Esophagus muscularis mucosa (tissue), 4 donors: ENCODE measurements at regions not wholly inside any gene's neighbourhood (a gene's known extent, or its start where the extent isn't known, plus 50 kb on each side); places are given as distances from the start of the nearest gene placed in this dataset.

Experiments
- DNase-seq: peaks from one replicate; pipeline ENCODE4 v3.0.0-alpha.2; 2017; ENCODE audit errors: extremely low spot score
- H3K27ac ChIP-seq, 4 donors: fragments of 200-600 bp; sonication (generic); replicated peaks in 1 of 4; 1 replicate in 3 of 4; 2 replicates in 1 of 4; pipeline ENCODE4 v1.5.1; 2016 to 2019; ENCODE audit warnings: mild to moderate bottlenecking in 1 of 4
- H3K27me3 ChIP-seq, 4 donors: fragments of 200-600 bp; sonication (generic); one replicate each; pipeline versions ENCODE4 v1.5.1 to v1.6.0; 2016 to 2019
- H3K36me3 ChIP-seq, 4 donors: fragments of 200-600 bp; sonication (generic); one replicate each; pipeline ENCODE4 v1.5.1; 2016 to 2019
- H3K4me1 ChIP-seq, 4 donors: fragments of 200-600 bp; sonication (generic); one replicate each; pipeline ENCODE4 v1.5.1; 2016 to 2019
- H3K4me3 ChIP-seq, 4 donors: fragments of 200-600 bp; sonication (generic); 1 replicate in 2 of 4; 2 replicates in 2 of 4; pipeline ENCODE4 v1.5.1; 2016 to 2019; ENCODE audit warnings: mild to moderate bottlenecking in 4 of 4, moderate library complexity in 1 of 4
- H3K9me3 ChIP-seq, 4 donors: fragments of 200-600 bp; sonication (generic); 1 replicate in 3 of 4; 2 replicates in 1 of 4; pipeline ENCODE4 v1.5.1; 2016 to 2019
- CTCF ChIP-seq, 3 experiments: fragments of 200-600 bp in 2 of 3; fragments of 450-650 bp in 1 of 3; sonication (generic) in 2 of 3; IDR thresholded peaks; one replicate each; pipeline ENCODE4 v1.5.1; 2017 to 2019; ENCODE audit warnings: antibody characterized with exemption in 3 of 3, mild to moderate bottlenecking in 2 of 3, moderate library complexity in 1 of 3
- EP300 ChIP-seq: sonication (generic); formaldehyde crosslinking; IDR thresholded peaks from one replicate; pipeline ENCODE4 v1.6.1; 2017; ENCODE audit warnings: antibody characterized with exemption
- POLR2A ChIP-seq: fragments of 450-650 bp; IDR thresholded peaks from one replicate; pipeline ENCODE4 v1.6.1; 2017; ENCODE audit warnings: antibody characterized with exemption, moderate library complexity, mild to moderate bottlenecking, low read depth
- POLR2AphosphoS5 ChIP-seq, 2 donors: sonication (generic); formaldehyde crosslinking; IDR thresholded peaks; one replicate each; pipeline ENCODE4 v1.6.1; 2017; ENCODE audit warnings: antibody characterized with exemption in 2 of 2
- WGBS: methylation state at CpG from one replicate; pipeline ENCODE4 v1.1.5; 2018; 5-methylcytosine and 5-hydroxymethylcytosine counted together
- intact Hi-C: fragments of 100-400 bp; cut with DNase I; formaldehyde crosslinking; loops from one replicate; pipeline ENCODE4 v1.15.1; 2023

GRCh38 chr9:20205821-20206220, 416.5 kb downstream of the MLLT3 start:
- Histone ChIP-seq H3K27me3 (no peaks in the 10 kb centered on the region), H3K36me3 (no peaks in the 10 kb centered on the region), H3K4me3 (no peak overlapping the region), H3K9me3 (no peaks in the 10 kb centered on the region), H3K4me1 (peaks cover 0 to 6% (median 5%) of the 10 kb centered on the region in 4 donors), H3K27ac (no peak overlapping the region)
- WGBS = 55% methylated on average over 2 of the region's 2 CpGs
- TF ChIP-seq POLR2AphosphoS5 (IDR thresholded peaks at IDR 0.05) (no peak), EP300 (no peak), POLR2A (no peak), CTCF (IDR thresholded peaks at IDR 0.05) (no peak)
- intact Hi-C loops = no loop called here
- no peak for DNase-seq

GRCh38 chr9:20200991-20201431, 412.2 kb upstream of the SLC24A2 start:
- no peaks in the 10 kb centered on the region for H3K27me3 ChIP-seq
- peaks cover 0 to 16% (median 7%) of the 10 kb centered on the region in 4 donors for H3K4me1 ChIP-seq
- H3K27ac ChIP-seq = no peak overlapping the region
- H3K4me3 ChIP-seq = no peak overlapping the region
- TF ChIP-seq CTCF (IDR thresholded peaks at IDR 0.05) (no peak), EP300 (no peak), POLR2AphosphoS5 (IDR thresholded peaks at IDR 0.05) (no peak)
- 33% methylated on average over 1 of the region's 1 CpG for WGBS
- H3K9me3 ChIP-seq = peaks cover 0 to 3% (median 0%) of the 10 kb centered on the region in 4 donors
- H3K36me3 ChIP-seq = no peaks in the 10 kb centered on the region
- DNase-seq = no peak
- intact Hi-C loops = no loop called here

GRCh38 chr9:20200581-20200980, 411.7 kb upstream of the SLC24A2 start:
- no peak for DNase-seq
- Histone ChIP-seq H3K9me3 (peaks cover 0 to 7% (median 0%) of the 10 kb centered on the region in 4 donors), H3K27ac (no peak overlapping the region), H3K4me1 (peaks cover 0 to 16% (median 7%) of the 10 kb centered on the region in 4 donors), H3K4me3 (no peak overlapping the region), H3K27me3 (no peaks in the 10 kb centered on the region), H3K36me3 (no peaks in the 10 kb centered on the region)
- WGBS = 85% methylated on average over 2 of the region's 2 CpGs
- TF ChIP-seq EP300 (no peak), CTCF (IDR thresholded peaks at IDR 0.05) (no peak), POLR2A (no peak), POLR2AphosphoS5 (IDR thresholded peaks at IDR 0.05) (no peak)
- intact Hi-C loops = no loop called here

GRCh38 chr9:20199111-20199510, 410.3 kb upstream of the SLC24A2 start:
- peaks cover 0 to 10% (median 0%) of the 10 kb centered on the region in 4 donors for H3K9me3 ChIP-seq
- intact Hi-C loops = no loop called here
- TF ChIP-seq POLR2AphosphoS5 (IDR thresholded peaks at IDR 0.05) (no peak), EP300 (no peak), POLR2A (no peak), CTCF (IDR thresholded peaks at IDR 0.05) (no peak)
- WGBS = 98% methylated on average over 2 of the region's 2 CpGs
- no peak overlapping the region for H3K27ac ChIP-seq
- H3K4me1 ChIP-seq = peaks cover 0 to 16% (median 7%) of the 10 kb centered on the region in 4 donors
- no peaks in the 10 kb centered on the region for H3K27me3 ChIP-seq
- DNase-seq = no peak
- no peak overlapping the region for H3K4me3 ChIP-seq
- H3K36me3 ChIP-seq = no peaks in the 10 kb centered on the region
